ENCODE measurements at regions not wholly inside any gene's neighbourhood (a gene's known extent, or its start where the extent isn't known, plus 50 kb on each side); places are given as distances from the start of the nearest gene placed in this dataset.

GRCh38 chr2:47315475-47315874 lies 53.6 kb upstream of the EPCAM start:
- DNase-seq (ENCODE audit: extremely low spot score): no peak
- TF ChIP-seq, protein P1, sequence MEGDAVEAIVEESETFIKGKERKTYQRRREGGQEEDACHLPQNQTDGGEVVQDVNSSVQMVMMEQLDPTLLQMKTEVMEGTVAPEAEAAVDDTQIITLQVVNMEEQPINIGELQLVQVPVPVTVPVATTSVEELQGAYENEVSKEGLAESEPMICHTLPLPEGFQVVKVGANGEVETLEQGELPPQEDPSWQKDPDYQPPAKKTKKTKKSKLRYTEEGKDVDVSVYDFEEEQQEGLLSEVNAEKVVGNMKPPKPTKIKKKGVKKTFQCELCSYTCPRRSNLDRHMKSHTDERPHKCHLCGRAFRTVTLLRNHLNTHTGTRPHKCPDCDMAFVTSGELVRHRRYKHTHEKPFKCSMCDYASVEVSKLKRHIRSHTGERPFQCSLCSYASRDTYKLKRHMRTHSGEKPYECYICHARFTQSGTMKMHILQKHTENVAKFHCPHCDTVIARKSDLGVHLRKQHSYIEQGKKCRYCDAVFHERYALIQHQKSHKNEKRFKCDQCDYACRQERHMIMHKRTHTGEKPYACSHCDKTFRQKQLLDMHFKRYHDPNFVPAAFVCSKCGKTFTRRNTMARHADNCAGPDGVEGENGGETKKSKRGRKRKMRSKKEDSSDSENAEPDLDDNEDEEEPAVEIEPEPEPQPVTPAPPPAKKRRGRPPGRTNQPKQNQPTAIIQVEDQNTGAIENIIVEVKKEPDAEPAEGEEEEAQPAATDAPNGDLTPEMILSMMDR (IDR thresholded peaks at IDR 0.05; ENCODE audit: control extremely low read depth, extremely low read depth, low read depth, missing control alignments): no peak
- CTCF ChIA-PET: interaction anchor here (0.7 to 15.4 kb wide), 5 partner anchors 6 to 21 kb away, joined by 3 to 158 read pairs (median 3); no protein-coding TSS in a partner anchor
- POLR2A ChIA-PET: no interaction called here

- ChIA-PET CTCF (interaction anchor here (1.0 to 15.4 kb wide), 6 partner anchors 7 to 314 kb away, joined by 3 to 158 read pairs (median 3); no protein-coding TSS in a partner anchor), POLR2A (no interaction called here)
- no peak for DNase-seq (ENCODE audit: extremely low spot score)
- TF ChIP-seq, protein P1 (IDR thresholded peaks at IDR 0.05; ENCODE audit: control extremely low read depth, extremely low read depth, low read depth, missing control alignments): peak; percentile 13
Measured at GRCh38 chr2:47313728-47314127, 55.4 kb upstream of the EPCAM start.

- TF ChIP-seq, protein P1 (IDR thresholded peaks at IDR 0.05; ENCODE audit: control extremely low read depth, extremely low read depth, low read depth, missing control alignments): no peak
- ChIA-PET CTCF (interaction anchor here (1.0 to 15.4 kb wide), 6 partner anchors 8 to 313 kb away, joined by 3 to 158 read pairs (median 3); no protein-coding TSS in a partner anchor), POLR2A (no interaction called here)
- no peak for DNase-seq (ENCODE audit: extremely low spot score)
Measured at GRCh38 chr2:47313141-47313691, 55.9 kb upstream of the EPCAM start.

- CTCF ChIA-PET: interaction anchor here (1.5 to 15.4 kb wide), 4 partner anchors 9 to 130 kb away, joined by 3 to 158 read pairs (median 8); no protein-coding TSS in a partner anchor
- TF ChIP-seq, protein P1 (IDR thresholded peaks at IDR 0.05; ENCODE audit: control extremely low read depth, extremely low read depth, low read depth, missing control alignments): no peak
- POLR2A ChIA-PET: no interaction called here
- no peak for DNase-seq (ENCODE audit: extremely low spot score)
Measured at GRCh38 chr2:47312491-47312850, 56.6 kb upstream of the EPCAM start.

DNA sequence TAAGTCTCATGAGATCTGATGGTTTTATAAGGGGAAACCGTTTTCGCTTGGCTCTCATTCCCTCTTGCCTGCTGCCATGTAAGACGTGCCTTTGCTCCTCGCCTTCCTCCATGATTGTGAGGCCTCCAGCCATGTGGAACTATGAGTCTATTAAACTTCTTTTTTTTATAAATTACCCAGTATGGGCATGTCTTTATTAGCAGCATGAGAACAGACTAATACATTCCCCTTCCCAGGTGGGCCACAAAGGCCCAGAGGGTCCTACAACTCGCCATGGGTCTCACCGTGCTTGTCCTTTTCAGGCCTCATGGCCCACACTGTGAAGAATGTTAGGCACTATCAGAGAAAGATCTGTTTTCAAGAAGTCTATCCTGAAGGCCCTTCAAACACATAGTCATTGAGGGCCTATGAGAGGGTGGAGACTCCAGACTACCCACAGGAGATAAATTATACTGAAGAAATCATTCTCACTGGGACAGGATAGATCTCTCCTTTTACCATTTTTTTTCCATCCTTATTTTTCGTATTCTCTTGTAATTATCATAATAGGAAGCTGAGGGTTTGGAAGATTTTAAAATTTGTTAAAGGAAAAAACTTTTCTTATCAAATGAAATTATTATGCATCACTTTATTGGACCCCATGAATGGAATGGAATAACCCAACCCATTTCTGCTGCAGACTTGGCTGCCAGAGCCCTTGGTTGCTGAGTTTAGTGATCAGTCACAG lies 57.2 kb upstream of the EPCAM start:
- CTCF ChIA-PET: interaction anchor here (1.5 to 15.4 kb wide), 3 partner anchors 9 to 130 kb away, joined by 3 to 158 read pairs (median 3); no protein-coding TSS in a partner anchor

More for the DNA sequence above, 57.2 kb upstream of the EPCAM start:
- TF ChIP-seq, protein P1 (IDR thresholded peaks at IDR 0.05; ENCODE audit: control extremely low read depth, extremely low read depth, low read depth, missing control alignments): no peak
- POLR2A ChIA-PET: interaction anchor here (2.7 kb wide), 1 partner anchor 11 kb away, joined by 8 read pairs; no protein-coding TSS in a partner anchor
- no peak for DNase-seq (ENCODE audit: extremely low spot score)

All from GM10248 (cell line).